Erythroblast (primary cell): ENCODE measurements at regions not wholly inside any gene's neighbourhood (a gene's known extent, or its start where the extent isn't known, plus 50 kb on each side); places are given as distances from the start of the nearest gene placed in this dataset.

Experiments used
- DNase-seq, 2 experiments: peaks; one replicate each; lab custom pipeline; 2025; lab: John Stamatoyannopoulos, UW
- GATA1 ChIP-seq: IDR thresholded peaks from 2 replicates; pipeline ENCODE4 v1.6.1; 2011; ENCODE audit warnings: low read depth, mild to moderate bottlenecking, control low read depth, low read length, moderate library complexity
- POLR2A ChIP-seq: IDR thresholded peaks from 2 replicates; pipeline ENCODE4 v1.6.1; 2011; ENCODE audit warnings: mild to moderate bottlenecking, low read length

- no peak for TF ChIP-seq POLR2A
- no peak for TF ChIP-seq GATA1
- no peak for DNase-seq
Observed at GRCh38 chr7:119685906-119686305, 587.1 kb upstream of the KCND2 start.

- TF ChIP-seq POLR2A (no peak), GATA1 (no peak)
- no peak for DNase-seq
Observed at GRCh38 chr7:119688831-119689230, 584.1 kb upstream of the KCND2 start.

DNA sequence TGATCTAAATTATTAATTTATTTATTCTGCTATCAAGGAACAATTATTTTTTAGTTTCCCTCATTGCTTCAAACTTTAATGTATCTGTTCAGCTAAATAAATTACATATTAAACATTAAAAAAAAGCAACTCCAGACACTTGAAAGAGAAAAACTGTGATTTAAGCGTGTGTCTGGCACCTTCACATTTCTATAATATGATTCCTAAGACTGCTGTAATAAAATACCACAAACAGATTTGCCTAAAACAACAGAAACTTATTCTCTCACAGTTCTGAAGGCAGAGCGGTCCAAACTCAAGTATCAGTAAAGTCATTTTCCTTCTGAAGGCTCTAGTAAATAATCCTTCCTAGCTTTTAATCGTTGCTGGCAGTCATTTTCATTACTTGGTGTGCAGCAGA, 580.4 kb upstream of the KCND2 start:
- DNase-seq = no peak
- TF ChIP-seq POLR2A (no peak), GATA1 (no peak)

DNA sequence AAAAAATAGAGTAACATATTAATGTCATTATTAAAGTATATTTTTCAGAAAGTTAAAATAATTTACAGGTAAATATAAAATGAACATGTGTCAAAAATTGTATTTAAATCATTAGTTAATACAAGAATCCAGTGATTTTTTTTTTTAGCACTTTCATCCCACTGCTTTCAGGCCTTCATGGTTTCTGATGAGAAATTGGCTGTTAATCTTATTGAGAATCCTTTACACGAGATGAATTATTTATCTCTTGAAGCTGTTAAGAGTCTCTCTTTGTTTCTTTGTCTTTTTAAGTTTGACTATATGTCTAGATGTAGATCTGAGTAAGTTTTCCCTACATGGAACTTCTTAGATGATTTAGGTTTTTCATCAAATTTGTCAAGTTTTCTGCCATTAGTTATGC, 578.5 kb upstream of the KCND2 start:
- TF ChIP-seq POLR2A (no peak), GATA1 (no peak)
- DNase-seq = no peak

GRCh38 chr7:119696336-119696735, 576.6 kb upstream of the KCND2 start:
- TF ChIP-seq GATA1 (no peak), POLR2A (no peak)
- DNase-seq = no peak

GRCh38 chr7:119703895-119704294, 569.1 kb upstream of the KCND2 start:
- no peak for TF ChIP-seq GATA1
- TF ChIP-seq POLR2A = no peak
- DNase-seq = no peak

DNA sequence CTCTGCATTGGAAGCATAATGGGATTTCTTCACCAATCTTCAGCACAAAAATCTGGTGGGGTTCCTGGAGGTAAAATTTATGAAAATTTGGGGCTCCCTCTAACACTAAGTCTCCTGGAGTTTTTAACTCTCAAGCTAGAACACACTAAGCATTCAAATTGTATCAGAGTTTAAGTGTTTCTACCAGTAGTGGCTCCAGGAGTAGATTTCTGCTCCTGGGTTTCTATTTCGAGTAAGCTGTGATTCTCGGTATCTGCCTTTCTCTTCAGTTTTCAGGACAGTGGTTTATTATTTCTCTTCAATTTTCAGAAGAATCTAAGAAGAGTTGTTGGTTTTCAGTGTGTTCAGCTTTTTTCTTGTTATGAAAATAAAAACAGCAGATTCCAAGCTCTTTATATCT, 566.4 kb upstream of the KCND2 start:
- TF ChIP-seq POLR2A = no peak

GRCh38 chr7:119708891-119709290, 564.1 kb upstream of the KCND2 start:
- TF ChIP-seq GATA1 = no peak
- DNase-seq = no peak

More for the DNA sequence above, 566.4 kb upstream of the KCND2 start:
- no peak for DNase-seq

GRCh38 chr7:119711104-119711503, 561.9 kb upstream of the KCND2 start:
- no peak for DNase-seq
- no peak for TF ChIP-seq GATA1
- TF ChIP-seq POLR2A = no peak

DNA sequence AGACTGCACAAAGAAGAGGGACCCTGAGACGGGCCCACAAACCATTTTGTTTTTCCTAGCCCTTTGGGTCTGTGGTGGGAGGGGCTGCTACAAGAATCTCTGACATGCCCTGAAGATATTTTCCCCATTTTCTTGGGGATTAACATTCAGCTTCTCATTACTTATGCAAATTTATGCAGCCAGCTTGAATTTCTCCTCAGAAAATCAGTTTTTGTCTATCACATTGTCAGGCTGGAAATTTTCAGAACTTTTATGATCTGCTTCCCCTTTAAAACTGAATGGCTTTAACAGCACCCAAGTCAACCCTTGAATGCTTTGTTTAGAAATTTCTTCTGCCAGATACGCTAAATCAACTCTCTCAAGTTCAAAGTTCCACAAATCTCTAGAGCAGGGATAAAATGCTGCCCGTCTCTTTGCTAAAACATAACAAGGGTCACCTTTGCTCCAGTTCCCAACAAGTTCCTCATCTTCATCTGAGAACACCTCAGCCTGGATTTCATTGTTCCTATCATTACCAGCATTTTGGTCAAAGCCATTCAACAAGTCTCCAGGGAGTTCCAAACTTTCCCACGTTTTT, 560.0 kb upstream of the KCND2 start:
- no peak for TF ChIP-seq POLR2A
- no peak for TF ChIP-seq GATA1
- DNase-seq = no peak

GRCh38 chr7:119713606-119714005, 559.4 kb upstream of the KCND2 start:
- no peak for DNase-seq
- TF ChIP-seq POLR2A (no peak), GATA1 (no peak)

DNA sequence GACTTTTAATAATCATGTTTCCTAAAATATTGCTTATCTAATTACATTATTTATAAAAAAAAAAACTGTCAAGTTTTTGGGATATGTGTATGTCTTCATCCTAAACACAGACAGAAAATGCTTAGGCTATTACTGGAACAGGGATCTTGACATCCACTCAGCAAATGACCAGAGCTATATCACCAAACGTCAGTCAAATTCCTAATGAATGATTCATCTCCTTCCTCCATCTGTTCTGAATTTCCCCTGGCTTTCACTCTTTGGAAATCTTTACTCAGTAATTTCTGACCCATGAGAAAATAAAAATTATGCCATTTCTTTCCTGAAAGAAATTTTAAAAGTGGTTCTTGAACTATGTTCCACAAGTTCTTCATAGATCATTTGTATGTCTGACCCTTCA, 552.4 kb upstream of the KCND2 start:
- TF ChIP-seq POLR2A (no peak), GATA1 (no peak)
- DNase-seq = no peak

GRCh38 chr7:119724041-119724792, 548.8 kb upstream of the KCND2 start:
- no peak for DNase-seq

DNA sequence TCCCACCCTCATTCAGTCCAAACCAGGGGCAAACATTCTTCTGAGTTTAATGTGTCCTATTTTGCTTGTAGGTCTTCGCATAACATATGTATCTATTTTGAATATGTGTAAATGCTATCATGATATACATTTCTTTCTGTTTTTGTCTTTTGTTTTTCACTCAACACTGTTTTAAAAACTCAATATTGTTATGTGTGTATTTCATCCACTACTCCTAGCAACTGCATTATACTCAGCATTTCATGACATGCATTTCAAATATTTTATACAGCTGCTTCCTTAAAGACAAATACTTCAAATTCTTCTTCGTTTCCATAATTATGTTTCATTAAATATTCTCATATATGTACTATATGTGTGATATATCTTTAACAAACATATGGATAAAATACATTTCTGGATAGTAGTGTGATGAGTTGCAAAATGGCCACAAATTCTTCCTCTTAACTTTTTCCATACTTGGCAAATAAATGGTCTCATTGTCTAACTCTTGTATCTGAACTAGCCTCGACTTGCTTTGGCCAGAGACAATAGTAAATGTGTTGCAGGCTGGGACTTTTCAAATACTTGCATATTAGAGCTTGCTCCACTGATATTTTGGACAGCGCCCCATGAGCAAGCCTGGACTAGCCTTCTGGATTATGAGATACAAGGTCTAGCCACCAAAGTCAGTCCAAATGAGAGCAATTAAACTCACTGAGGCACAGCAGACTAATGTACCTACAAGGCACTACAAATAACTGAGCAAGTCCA, 539.7 kb upstream of the KCND2 start:
- DNase-seq = no peak
- TF ChIP-seq GATA1 = no peak
- no peak for TF ChIP-seq POLR2A

More at GRCh38 chr7:119724041-119724792, 548.8 kb upstream of the KCND2 start:
- no peak for TF ChIP-seq POLR2A
